ENCODE measurements at regions not wholly inside any gene's neighbourhood (a gene's known extent, or its start where the extent isn't known, plus 50 kb on each side); places are given as distances from the start of the nearest gene placed in this dataset.
"Not testable (repeated sequence)": the region's sequence is repeated elsewhere in the genome, so short reads cannot be mapped to it uniquely, and the experiment has no call there.

- DNase-seq, result no peak
Measured at GRCh38 chr1:208977638-208978256, 605.8 kb upstream of the CAMK1G start.

GRCh38 chr1:208979776-208980175, 603.7 kb upstream of the CAMK1G start:
- DNase-seq, result no peak

- DNase-seq, result no peak
Measured at GRCh38 chr1:208980605-208981004, 602.9 kb upstream of the CAMK1G start.

DNA sequence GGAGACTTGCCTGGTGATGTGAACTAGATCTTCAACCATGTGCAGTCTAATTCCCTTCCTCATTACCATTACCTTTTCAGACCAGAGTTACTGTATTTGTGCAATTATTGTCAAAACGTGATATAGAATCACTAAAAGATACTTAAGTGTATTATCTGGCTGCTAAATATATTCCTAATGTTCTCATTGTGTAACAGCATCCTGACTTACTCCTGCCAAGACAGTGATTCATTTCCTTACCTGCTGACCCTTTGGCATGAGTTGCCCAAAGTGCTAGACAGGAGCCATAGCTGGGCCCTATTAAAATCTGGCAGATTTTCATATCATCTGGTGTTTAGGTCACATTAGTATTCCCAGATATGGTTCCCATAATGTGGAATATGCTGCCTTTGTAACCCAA, 598.3 kb upstream of the CAMK1G start:
- DNase-seq, result no peak

DNA sequence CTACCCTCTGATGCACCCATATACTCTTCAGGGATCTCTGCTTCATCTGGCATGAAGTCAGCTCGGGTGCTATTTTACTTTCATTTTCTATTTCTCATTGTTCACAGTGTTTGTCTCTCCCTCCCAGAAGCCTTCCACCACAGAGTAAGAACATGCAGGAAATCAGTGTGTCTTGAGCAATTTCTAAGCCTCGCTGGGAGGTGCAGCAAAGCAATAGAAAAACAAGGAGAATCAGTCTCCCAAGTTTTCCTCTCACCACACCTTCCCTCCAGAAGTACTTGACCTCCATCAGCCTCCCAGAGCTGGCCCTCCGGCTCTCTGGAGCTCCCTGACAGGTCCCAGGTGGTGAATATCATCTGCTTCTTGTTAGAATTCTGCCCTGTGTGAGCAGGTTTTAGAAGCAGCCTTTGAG, 594.7 kb upstream of the CAMK1G start:
- DNase-seq, result peak; percentile 40

DNA sequence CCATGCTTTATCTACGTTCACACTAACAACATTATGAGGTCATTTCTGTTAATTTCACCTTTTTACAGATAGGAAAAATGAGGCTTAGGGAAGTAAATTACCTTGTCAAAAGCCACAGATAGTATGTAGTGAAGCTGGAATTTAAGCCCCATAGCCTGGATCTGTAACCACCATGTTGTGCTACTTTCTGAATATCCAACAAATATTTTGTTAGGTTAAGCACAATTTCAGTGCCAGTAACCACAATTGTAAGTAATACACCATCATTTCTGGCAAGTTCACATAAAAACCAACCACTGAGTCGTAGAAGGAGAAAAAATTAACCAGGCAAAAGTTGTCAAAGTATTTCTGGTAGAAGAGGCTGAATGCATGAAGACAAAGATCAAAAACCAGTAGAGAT, 593.1 kb upstream of the CAMK1G start:
- DNase-seq, result no peak

GRCh38 chr1:208997053-208997452, 586.5 kb upstream of the CAMK1G start:
- DNase-seq, result not testable (repeated sequence)

- DNase-seq, result no peak
Measured at GRCh38 chr1:208997726-208998312, 585.7 kb upstream of the CAMK1G start.

DNA sequence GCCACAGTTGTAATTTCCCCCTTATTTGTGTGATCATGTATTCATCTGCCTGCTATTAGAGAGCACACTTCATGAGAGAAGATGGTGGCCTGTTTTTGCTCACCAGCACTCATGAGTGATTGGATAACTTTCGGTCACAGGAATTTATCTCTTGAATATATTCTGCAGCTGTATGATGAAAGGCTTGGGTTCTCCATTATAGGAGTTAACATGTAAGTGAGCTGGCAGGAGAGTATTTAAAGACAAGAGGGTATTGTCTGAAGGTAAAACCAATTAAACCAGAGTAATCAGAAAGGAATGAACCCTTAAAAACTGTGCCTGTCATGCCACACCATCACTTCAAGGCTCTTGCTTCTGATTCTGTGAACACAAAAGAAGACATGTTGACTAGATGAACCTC, 574.9 kb upstream of the CAMK1G start:
- no peak for DNase-seq

DNA sequence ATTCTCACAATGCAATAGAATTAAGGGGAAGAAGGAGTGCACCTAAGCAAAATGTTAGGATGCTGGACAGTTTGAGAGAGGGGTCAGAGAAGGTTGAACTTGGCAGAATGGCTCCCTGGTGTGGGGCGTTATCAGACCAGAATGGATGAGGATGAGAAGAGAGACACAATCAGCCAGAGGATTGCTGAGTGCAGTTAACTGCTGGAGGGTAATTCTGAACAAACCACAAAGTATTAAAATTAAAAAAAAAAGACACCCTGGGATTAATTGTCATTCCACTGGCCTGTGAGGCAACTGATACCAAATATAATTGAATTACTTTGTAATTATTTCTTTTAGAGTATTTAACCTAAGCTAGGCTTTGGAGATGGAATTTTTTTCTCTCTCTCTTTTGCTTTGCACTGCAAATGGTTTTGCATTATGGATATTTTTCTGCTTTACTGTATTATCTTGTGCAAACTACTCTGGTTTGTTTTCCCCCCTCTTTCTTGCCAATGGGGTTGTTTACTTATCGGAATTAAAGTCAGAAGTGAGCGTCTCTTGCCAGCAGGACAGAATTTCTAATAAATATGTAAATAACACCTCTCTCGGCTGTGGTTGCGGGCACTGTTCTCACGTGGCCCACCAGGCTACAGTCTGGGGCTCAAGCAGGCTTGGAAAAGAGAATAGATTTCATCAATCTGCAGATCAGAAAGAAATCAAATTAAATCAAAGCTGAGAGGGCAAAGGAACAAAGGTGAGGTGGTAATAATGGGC, 572.9 kb upstream of the CAMK1G start:
- DNase-seq, result no peak

DNA sequence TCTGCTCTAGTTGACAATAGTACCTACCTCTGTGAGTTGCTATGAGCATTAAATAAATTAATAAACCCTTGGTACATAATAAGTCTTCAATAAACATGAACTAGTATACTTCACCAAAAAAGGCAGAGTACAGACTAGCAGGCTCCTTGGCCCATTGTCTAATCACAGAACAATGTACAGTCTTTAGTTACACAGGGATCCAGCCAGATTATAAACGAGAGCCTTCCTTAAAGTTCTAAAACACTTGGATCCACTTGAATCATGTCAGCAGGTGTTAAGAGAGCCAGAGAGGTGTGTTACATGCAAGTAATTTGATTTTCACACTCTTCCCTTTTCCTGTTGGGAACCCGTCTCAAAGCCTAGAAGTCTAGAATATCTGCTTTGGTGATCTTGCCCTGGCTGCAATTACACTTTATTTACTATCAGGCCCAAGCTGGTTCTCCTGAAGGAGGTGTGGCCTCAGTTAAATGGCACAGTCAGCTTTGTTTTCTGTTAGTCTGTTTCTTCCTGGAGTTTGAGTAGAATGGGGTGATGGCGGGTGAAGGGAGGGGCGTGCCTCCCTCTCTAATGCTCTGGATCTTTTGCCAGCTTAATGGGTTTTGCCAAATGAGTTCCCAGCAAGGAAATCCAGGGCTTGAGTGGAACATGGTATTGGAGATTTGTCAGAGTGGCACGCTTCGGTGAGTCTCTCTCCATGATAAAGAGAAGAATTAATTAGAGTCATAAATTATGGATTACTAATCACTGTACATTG, 570.9 kb upstream of the CAMK1G start:
- no peak for DNase-seq

GRCh38 chr1:209015092-209015491, 568.4 kb upstream of the CAMK1G start:
- DNase-seq, result no peak

- no peak for DNase-seq
Measured at GRCh38 chr1:209021622-209022021, 561.9 kb upstream of the CAMK1G start.

GRCh38 chr1:209023790-209024189, 559.7 kb upstream of the CAMK1G start:
- DNase-seq, result no peak

- no peak for DNase-seq
Measured at GRCh38 chr1:209029737-209030136, 553.8 kb upstream of the CAMK1G start.

DNA sequence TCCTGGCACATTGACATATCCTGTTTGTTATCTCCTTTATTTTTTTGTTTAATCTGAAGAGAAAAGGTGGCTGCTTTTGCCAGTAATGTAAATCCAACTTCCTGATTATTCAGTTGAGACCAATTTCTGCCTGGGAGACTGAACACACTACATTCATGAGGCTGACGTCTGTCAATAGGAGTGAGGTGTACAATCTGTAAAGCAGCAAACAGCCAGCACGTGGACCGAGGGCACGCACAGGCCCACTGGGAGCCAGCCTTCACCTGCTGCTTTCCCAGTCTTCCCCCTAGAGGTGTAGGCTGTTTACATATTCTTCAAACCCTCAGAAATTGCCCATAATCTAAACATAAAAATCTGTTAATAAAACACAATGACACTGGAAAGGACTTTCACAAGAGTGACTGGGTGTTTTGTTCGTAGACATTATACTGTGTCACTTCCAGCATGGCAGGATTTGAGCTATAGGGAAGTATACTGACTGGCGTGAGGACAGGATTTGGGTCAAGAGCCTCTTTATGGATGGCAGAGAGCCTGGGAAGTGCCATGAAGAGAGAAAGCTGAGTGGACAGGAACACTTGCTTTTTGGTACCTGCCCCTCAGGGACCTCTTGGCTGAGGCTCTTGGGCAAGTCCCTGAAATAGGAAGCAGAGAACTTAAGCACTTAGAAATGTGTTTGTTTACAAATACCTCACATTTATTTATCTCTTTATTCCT, 552.9 kb upstream of the CAMK1G start:
- no peak for DNase-seq

DNA sequence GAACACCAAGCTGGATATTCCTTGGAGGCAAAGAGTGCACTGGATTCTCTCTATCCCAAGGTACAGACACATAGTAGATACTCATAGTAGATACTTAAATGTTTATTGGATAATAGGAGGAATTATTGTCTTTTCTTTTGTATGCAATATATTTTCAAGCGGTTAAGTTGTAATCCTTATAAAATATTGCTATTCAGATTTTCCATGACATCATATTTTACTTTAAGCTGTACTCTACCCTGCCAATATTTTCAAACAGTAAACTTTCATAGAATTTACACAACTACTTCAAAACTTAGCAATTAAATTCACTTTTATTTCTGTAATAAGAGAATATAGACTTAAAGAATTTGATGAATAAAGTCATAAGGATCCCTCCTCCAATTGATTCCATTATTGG, 546.5 kb upstream of the CAMK1G start:
- DNase-seq, result no peak

GRCh38 chr1:209038316-209038715, 545.2 kb upstream of the CAMK1G start:
- no peak for DNase-seq

GRCh38 chr1:209038735-209039134, 544.8 kb upstream of the CAMK1G start:
- DNase-seq, result no peak

DNA sequence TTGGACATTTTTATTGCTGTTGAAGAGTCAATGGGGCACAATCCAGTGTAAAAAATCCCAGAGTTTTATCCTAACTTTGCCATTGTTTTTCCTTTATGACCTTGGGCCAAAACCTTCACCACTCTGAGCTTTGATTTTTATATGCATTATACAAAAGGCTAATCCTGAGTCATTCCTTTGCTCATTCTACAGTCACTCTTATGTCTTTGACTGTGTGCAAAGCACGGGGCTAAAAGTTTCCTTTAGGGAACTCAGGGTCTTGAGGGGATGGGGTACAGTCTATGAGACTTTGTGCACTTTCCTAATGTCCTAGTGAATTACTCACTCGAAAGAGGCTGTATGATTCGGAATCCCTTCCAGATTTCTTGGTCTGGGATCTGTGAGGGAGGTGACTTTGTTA, 543.2 kb upstream of the CAMK1G start:
- DNase-seq, result no peak

DNA sequence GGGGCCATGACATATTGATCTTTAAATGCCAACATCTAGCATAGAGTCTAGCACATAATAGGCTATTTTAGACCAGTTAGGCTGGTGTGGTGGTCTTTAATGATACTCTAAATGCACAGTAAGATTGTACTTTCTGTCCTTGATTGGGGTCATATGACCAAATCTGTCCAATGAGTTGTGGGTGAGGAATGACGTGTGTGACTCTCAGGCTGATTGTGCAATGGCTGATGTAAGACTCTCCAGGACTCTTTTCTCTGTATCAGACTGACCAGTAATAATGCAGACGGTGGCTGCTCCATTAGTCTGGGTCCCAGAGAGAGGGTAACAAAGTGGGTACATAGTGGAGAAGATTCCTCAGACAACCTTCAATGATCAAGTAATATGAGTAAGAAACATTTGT, 541.6 kb upstream of the CAMK1G start:
- no peak for DNase-seq

GRCh38 chr1:209042413-209042812, 541.1 kb upstream of the CAMK1G start:
- no peak for DNase-seq
